ENCODE measurements at regions not wholly inside any gene's neighbourhood (a gene's known extent, or its start where the extent isn't known, plus 50 kb on each side); places are given as distances from the start of the nearest gene placed in this dataset.

- DNase-seq, result no peak
Measured at GRCh38 chr1:116851846-116852245, 57.9 kb upstream of the PTGFRN start.

GRCh38 chr1:116852367-116852766, 57.3 kb upstream of the PTGFRN start:
- DNase-seq, result no peak

GRCh38 chr1:116852910-116853309, 56.8 kb upstream of the PTGFRN start:
- DNase-seq, result no peak

- peak; percentile 75 for DNase-seq
Measured at GRCh38 chr1:116853680-116854402, 55.9 kb upstream of the PTGFRN start.

GRCh38 chr1:116854403-116854690, 55.4 kb upstream of the PTGFRN start:
- DNase-seq, result no peak

- DNase-seq, result no peak
Measured at GRCh38 chr1:116854716-116855115, 55.0 kb upstream of the PTGFRN start.

GRCh38 chr1:116855191-116855619, 54.5 kb upstream of the PTGFRN start:
- DNase-seq, result no peak

- peak; percentile 57 for DNase-seq
Measured at GRCh38 chr1:116855773-116856201, 53.9 kb upstream of the PTGFRN start.

- DNase-seq, result no peak
Measured at GRCh38 chr1:116856312-116856711, 53.4 kb upstream of the PTGFRN start.

- no peak for DNase-seq
Measured at GRCh38 chr1:116857092-116857491, 52.6 kb upstream of the PTGFRN start.

Data from NCI-H1417 treated with DMSO at 0.1 percent for 48 hours (cell line).